ENCODE measurements at regions not wholly inside any gene's neighbourhood (a gene's known extent, or its start where the extent isn't known, plus 50 kb on each side); places are given as distances from the start of the nearest gene placed in this dataset.

DNA sequence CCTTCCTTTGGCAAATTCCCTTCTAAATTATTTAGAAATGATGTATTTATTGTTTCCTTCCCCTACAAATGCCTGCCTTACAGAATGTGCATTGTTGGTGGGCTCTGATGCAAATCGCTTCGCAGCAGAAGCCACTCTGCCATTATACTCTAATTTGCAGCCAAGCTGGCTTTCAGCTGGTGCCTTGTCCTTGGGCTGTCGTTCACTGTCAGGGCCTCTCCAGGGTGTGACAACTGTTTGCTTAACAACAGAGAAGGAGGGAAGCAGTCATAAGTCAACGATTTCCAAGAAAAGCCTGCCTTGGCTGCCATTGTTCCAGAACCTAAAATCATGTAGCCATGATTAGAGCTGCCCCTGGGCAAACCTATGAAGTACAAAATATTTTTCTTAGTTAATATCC is 260.1 kb upstream of the RGMB start:
- peaks cover 6% of the 10 kb centered on the region for H3K4me1 ChIP-seq (ENCODE audit: insufficient read depth)

DNA sequence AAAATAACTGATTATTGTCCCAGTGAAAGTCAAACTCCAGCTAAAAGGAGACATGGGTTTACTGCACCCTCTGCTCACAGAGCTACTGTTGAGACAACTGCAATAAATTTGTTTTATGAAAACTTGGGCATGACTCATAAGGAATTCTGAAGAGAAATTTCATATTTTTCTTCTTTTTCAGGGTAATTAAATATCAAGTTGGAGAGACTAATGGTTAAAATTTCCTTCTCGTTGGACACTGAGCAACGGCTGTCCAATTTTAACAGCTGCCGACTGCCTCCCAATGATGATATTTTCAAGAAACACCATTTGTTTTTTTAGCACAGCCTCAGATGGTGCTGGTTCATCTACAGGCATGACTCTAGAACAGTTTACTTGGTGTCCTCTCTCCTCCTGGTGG is 259.2 kb upstream of the RGMB start:
- no peaks in the 10 kb centered on the region for H3K36me3 ChIP-seq (replicated peaks; ENCODE audit: insufficient read depth, low read depth)

More for the DNA sequence above, 260.1 kb upstream of the RGMB start:
- no peaks in the 10 kb centered on the region for H4K20me1 ChIP-seq (ENCODE audit: insufficient read depth, poor library complexity, severe bottlenecking)
- no peaks in the 10 kb centered on the region for H3K27me3 ChIP-seq
- DNase-seq (ENCODE audit: low spot score) = peak; percentile 39
- H3K9me2 ChIP-seq (replicated peaks; ENCODE audit: insufficient read depth) = no peaks in the 10 kb centered on the region
- no peaks in the 10 kb centered on the region for H3K36me3 ChIP-seq (replicated peaks; ENCODE audit: insufficient read depth, low read depth)
- no peak overlapping the region for H2AFZ ChIP-seq
- H3K9me3 ChIP-seq (ENCODE audit: low read depth) = no peaks in the 10 kb centered on the region
- H3K27ac ChIP-seq = peak overlapping the region; percentile 43
- 28% methylated on average over 4 of the region's 4 CpGs for WGBS (ENCODE audit: low lambda C conversion rate, missing lambda C conversion rate)
- TF ChIP-seq, protein P1, sequence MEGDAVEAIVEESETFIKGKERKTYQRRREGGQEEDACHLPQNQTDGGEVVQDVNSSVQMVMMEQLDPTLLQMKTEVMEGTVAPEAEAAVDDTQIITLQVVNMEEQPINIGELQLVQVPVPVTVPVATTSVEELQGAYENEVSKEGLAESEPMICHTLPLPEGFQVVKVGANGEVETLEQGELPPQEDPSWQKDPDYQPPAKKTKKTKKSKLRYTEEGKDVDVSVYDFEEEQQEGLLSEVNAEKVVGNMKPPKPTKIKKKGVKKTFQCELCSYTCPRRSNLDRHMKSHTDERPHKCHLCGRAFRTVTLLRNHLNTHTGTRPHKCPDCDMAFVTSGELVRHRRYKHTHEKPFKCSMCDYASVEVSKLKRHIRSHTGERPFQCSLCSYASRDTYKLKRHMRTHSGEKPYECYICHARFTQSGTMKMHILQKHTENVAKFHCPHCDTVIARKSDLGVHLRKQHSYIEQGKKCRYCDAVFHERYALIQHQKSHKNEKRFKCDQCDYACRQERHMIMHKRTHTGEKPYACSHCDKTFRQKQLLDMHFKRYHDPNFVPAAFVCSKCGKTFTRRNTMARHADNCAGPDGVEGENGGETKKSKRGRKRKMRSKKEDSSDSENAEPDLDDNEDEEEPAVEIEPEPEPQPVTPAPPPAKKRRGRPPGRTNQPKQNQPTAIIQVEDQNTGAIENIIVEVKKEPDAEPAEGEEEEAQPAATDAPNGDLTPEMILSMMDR (IDR thresholded peaks at IDR 0.05; ENCODE audit: poor library complexity) = no peak
- TF ChIP-seq EZH2phosphoT487 (IDR thresholded peaks at IDR 0.05; ENCODE audit: low read depth, severe bottlenecking, unreplicated experiment) = no peak
- TF ChIP-seq EZH2 (IDR thresholded peaks at IDR 0.05; ENCODE audit: borderline replicate concordance) = no peak
- H3K4me2 ChIP-seq = no peak overlapping the region
- H3K79me2 ChIP-seq = no peaks in the 10 kb centered on the region
- H3K4me3 ChIP-seq = no peak overlapping the region

DNA sequence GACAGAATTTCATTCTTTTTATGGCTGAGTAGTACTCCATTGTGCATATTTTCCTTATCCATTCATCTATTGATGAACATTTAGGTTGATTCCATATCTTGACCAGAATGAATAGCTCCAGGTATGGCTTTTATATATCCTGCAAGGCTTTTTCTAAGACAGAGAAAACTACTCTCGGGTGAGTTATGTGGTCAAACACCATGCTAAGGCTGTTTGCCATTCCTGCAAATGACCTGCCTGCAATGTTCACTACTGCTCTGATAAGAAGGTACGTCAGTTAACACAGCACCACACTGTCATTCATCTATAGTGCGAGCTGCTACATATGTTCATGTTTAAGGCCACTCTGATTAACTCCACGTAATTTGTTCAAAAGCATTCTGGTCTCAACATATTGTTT is 256.8 kb upstream of the RGMB start:
- TF ChIP-seq EZH2 (IDR thresholded peaks at IDR 0.05; ENCODE audit: borderline replicate concordance) (no peak), EZH2phosphoT487 (IDR thresholded peaks at IDR 0.05; ENCODE audit: low read depth, severe bottlenecking, unreplicated experiment) (no peak)
- TF ChIP-seq, protein P1 (IDR thresholded peaks at IDR 0.05; ENCODE audit: poor library complexity) = no peak
- Histone ChIP-seq H4K20me1 (ENCODE audit: insufficient read depth, poor library complexity, severe bottlenecking) (no peaks in the 10 kb centered on the region), H3K9me3 (ENCODE audit: low read depth) (no peaks in the 10 kb centered on the region), H3K27ac (no peak overlapping the region), H3K36me3 (replicated peaks; ENCODE audit: insufficient read depth, low read depth) (no peaks in the 10 kb centered on the region), H3K4me3 (no peak overlapping the region), H2AFZ (no peak overlapping the region), H3K4me1 (ENCODE audit: insufficient read depth) (no peaks in the 10 kb centered on the region), H3K27me3 (no peaks in the 10 kb centered on the region), H3K9me2 (replicated peaks; ENCODE audit: insufficient read depth) (no peaks in the 10 kb centered on the region), H3K4me2 (no peak overlapping the region), H3K79me2 (no peaks in the 10 kb centered on the region)
- no peak for DNase-seq (ENCODE audit: low spot score)
- WGBS (ENCODE audit: low lambda C conversion rate, missing lambda C conversion rate) = 57% methylated on average over 4 of the region's 4 CpGs

More for the DNA sequence above, 259.2 kb upstream of the RGMB start:
- 85% methylated on average over 3 of the region's 3 CpGs for WGBS (ENCODE audit: low lambda C conversion rate, missing lambda C conversion rate)
- TF ChIP-seq, protein P1 (IDR thresholded peaks at IDR 0.05; ENCODE audit: poor library complexity) = no peak
- no peak for TF ChIP-seq EZH2 (IDR thresholded peaks at IDR 0.05; ENCODE audit: borderline replicate concordance)
- no peak for TF ChIP-seq EZH2phosphoT487 (IDR thresholded peaks at IDR 0.05; ENCODE audit: low read depth, severe bottlenecking, unreplicated experiment)
- H3K4me3 ChIP-seq = no peak overlapping the region
- H3K9me2 ChIP-seq (replicated peaks; ENCODE audit: insufficient read depth) = no peaks in the 10 kb centered on the region
- no peak overlapping the region for H3K27ac ChIP-seq
- no peak overlapping the region for H2AFZ ChIP-seq
- H3K4me2 ChIP-seq = no peak overlapping the region
- H4K20me1 ChIP-seq (ENCODE audit: insufficient read depth, poor library complexity, severe bottlenecking) = no peaks in the 10 kb centered on the region
- no peaks in the 10 kb centered on the region for H3K9me3 ChIP-seq (ENCODE audit: low read depth)
- DNase-seq (ENCODE audit: low spot score) = no peak
- H3K4me1 ChIP-seq (ENCODE audit: insufficient read depth) = peaks cover 6% of the 10 kb centered on the region
- H3K79me2 ChIP-seq = no peaks in the 10 kb centered on the region
- H3K27me3 ChIP-seq = no peaks in the 10 kb centered on the region
